GM12892 (cell line): ENCODE measurements at regions not wholly inside any gene's neighbourhood (a gene's known extent, or its start where the extent isn't known, plus 50 kb on each side); places are given as distances from the start of the nearest gene placed in this dataset.

Source experiments
- DNase-seq: peaks from one replicate; pipeline ENCODE4 v3.0.0; 2011; ENCODE audit not compliant: insufficient read length
- FAIRE-seq: peaks from 2 replicates; lab custom pipeline; 2011; peaks lifted over from hg19 to GRCh38; lab: Jason Lieb, UNC
- POLR2A ChIP-seq: IDR thresholded peaks from 2 replicates; pipeline ENCODE4 v1.6.1; 2011; ENCODE audit warnings: low read depth, low read length, control low read depth
- POLR2AphosphoS5 ChIP-seq: IDR thresholded peaks from 2 replicates; pipeline ENCODE4 v1.6.1; 2011; ENCODE audit warnings: low read depth, low read length, control low read depth
- TAF1 ChIP-seq: IDR thresholded peaks from 2 replicates; pipeline ENCODE4 v1.6.1; 2011; ENCODE audit warnings: low read depth, mild to moderate bottlenecking, control low read depth, low read length, borderline replicate concordance

- TF ChIP-seq POLR2A (no peak), TAF1 (no peak), POLR2AphosphoS5 (no peak)
- FAIRE-seq = no peak
These were observed 71.6 kb upstream of the TET2 start for GRCh38 chr4:105075045-105075444.

DNA sequence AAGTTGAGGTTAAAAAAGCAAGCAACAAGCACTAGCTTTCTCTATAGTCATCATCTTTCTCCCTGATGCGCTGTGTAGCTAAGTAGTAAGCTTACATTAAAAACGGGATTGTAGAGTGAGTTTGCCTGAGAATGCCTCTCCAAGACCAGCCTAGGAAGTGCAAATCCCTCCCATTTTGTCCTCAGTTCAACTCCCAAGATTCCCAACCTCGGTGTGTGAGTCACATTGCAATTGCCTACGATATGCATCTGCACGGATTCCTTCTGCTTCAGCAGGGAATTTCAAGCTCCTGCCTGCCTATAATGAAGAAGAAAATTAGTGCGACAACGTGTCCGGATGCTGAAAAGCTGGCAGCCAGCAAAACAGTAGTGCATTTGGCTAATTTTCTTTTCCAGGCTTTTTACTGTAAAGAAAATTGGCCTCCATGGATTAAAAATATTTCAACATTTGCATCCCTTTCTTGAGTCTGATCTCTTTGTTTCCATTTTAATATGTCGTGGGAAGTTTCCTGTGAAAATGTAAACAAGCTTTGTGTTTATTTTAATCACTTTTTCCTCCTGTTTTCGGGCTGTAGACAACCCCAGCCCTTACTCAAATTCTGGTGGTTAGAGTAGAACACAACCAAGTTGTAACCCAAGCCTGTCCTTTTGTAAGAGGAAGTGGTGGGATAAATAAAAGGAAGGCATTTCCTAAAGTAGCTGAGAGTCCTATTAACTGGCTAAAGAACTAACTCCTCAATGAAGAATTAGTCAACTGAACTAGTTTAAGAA, 58.4 kb upstream of the TET2 start:
- TF ChIP-seq POLR2A (no peak), TAF1 (no peak), POLR2AphosphoS5 (no peak)
- DNase-seq (no peak), FAIRE-seq (no peak)

More at GRCh38 chr4:105075045-105075444, 71.6 kb upstream of the TET2 start:
- DNase-seq = no peak

DNA sequence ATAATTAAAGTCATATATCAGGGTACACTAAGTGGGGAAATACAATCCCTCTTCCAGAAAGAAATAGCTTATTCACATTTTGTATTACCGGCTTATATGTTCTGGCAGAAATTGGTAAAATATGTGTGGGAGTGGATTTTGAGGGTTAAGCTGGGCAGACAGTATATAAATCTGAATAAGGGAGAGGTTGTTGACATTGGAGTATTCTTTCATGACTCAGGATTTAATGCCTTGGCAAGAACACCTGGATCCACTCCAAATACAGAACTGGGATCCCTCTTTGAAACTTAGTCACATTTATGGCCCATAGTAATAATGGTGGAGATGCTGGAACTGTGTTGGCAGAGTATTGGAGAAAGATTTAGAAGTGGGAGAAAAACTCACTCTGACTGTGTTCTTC, 54.3 kb upstream of the TET2 start:
- no peak for FAIRE-seq
- DNase-seq = no peak
- no peak for TF ChIP-seq POLR2AphosphoS5
- TF ChIP-seq TAF1 = no peak

DNA sequence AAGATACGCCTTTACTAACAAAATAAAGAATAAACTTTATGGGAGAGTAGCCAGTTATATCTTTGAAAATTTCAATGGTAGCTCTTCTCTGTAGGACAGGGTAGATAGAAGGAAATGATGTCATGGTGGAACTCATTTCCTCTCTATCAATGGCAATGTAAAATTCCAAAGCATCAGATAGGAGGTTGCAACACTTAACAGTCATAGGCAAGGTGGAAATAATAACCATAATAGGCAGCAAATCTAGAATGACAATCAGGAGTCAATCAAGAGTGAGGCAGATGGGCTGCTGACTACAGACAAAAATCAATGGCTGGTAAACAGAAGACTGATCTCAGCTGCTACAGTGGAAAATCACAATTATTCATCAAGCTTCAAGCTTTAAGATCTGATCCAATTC, 53.9 kb upstream of the TET2 start:
- DNase-seq = no peak
- no peak for FAIRE-seq
- no peak for TF ChIP-seq POLR2A
- no peak for TF ChIP-seq POLR2AphosphoS5
- no peak for TF ChIP-seq TAF1

GRCh38 chr4:105093975-105094374, 52.7 kb upstream of the TET2 start:
- DNase-seq = no peak
- no peak for FAIRE-seq
- TF ChIP-seq POLR2A (no peak), POLR2AphosphoS5 (no peak)
